ENCODE measurements at regions not wholly inside any gene's neighbourhood (a gene's known extent, or its start where the extent isn't known, plus 50 kb on each side); places are given as distances from the start of the nearest gene placed in this dataset.

GRCh38 chr14:106509807-106510206 is 983.4 kb downstream of the TMEM121 start:
- intact Hi-C loops (cut with micrococcal nuclease): no loop called here
- Histone ChIP-seq H3K4me3 (replicated peaks in 1 of 3; ENCODE audit: insufficient read depth in 1 of 3, low read depth in 1 of 3, low read length in 3 of 3) (no peak overlapping the region), H2AFZ (ENCODE audit: low read depth, low read length) (no peak overlapping the region), H3K27ac (ENCODE audit: insufficient read depth, low read depth, low read length) (no peak overlapping the region), H3K9me1 (replicated peaks; ENCODE audit: control insufficient read depth, extremely low read depth, insufficient read depth, low read length) (no peaks in the 10 kb centered on the region), H4K20me1 (replicated peaks; ENCODE audit: control insufficient read depth, extremely low read depth, insufficient read depth, low read length) (no peaks in the 10 kb centered on the region), H3K9ac (replicated peaks; ENCODE audit: extremely low read depth, insufficient read depth, low read length) (no peak overlapping the region), H3K36me3 (ENCODE audit: control insufficient read depth in 2 of 2, extremely low read depth in 1 of 2, insufficient read depth in 2 of 2, low read length in 2 of 2) (no peaks in the 10 kb centered on the region), H3K4me2 (ENCODE audit: insufficient read depth, low read length) (no peak overlapping the region), H3K9me3 (replicated peaks; ENCODE audit: control insufficient read depth, insufficient read depth, low read length) (peaks cover 4% of the 10 kb centered on the region), H3K79me2 (ENCODE audit: control insufficient read depth, insufficient read depth, low read length) (no peaks in the 10 kb centered on the region), H3K27me3 (ENCODE audit: control insufficient read depth in 2 of 2, insufficient read depth in 2 of 2, low read length in 2 of 2) (no peaks in the 10 kb centered on the region), H3K4me1 (ENCODE audit: control insufficient read depth, extremely low read depth, insufficient read depth, low read length) (no peaks in the 10 kb centered on the region)
- no peak for FAIRE-seq
- TF ChIP-seq POLR2AphosphoS5 (IDR thresholded peaks at IDR 0.05; ENCODE audit: insufficient read depth, low read depth, low read length): no peak
- no peak for TF ChIP-seq MYC (IDR thresholded peaks at IDR 0.05; ENCODE audit: low read depth, low read length)
- no TSS peak for BruUV-seq (replicated peaks)
- DNase-seq (ENCODE audit: low read depth, low spot score): no peak
- POLR2A ChIA-PET: no interaction called here
- CTCF ChIA-PET: no interaction called here
- dilution Hi-C loops (cut with MboI; ENCODE audit: extremely low pct_ligation_motif_present, low sequenced_read_pairs): no loop called here

- FAIRE-seq: no peak
- no TSS peak for BruUV-seq (replicated peaks)
- no peak overlapping the region for H3K4me2 ChIP-seq (ENCODE audit: insufficient read depth, low read length)
- H3K9me3 ChIP-seq (replicated peaks; ENCODE audit: control insufficient read depth, insufficient read depth, low read length): peaks cover 6% of the 10 kb centered on the region
- intact Hi-C loops (cut with micrococcal nuclease) (no loop called here), dilution Hi-C loops (cut with MboI; ENCODE audit: extremely low pct_ligation_motif_present, low sequenced_read_pairs) (no loop called here)
- H3K4me3 ChIP-seq (replicated peaks in 1 of 3; ENCODE audit: insufficient read depth in 1 of 3, low read depth in 1 of 3, low read length in 3 of 3): no peak overlapping the region
- no peak for DNase-seq (ENCODE audit: low read depth, low spot score)
- ChIA-PET POLR2A (no interaction called here), CTCF (no interaction called here)
- no peak overlapping the region for H3K9ac ChIP-seq (replicated peaks; ENCODE audit: extremely low read depth, insufficient read depth, low read length)
- no peak overlapping the region for H2AFZ ChIP-seq (ENCODE audit: low read depth, low read length)
- H3K36me3 ChIP-seq (ENCODE audit: control insufficient read depth in 2 of 2, extremely low read depth in 1 of 2, insufficient read depth in 2 of 2, low read length in 2 of 2): no peaks in the 10 kb centered on the region
- no peaks in the 10 kb centered on the region for H3K79me2 ChIP-seq (ENCODE audit: control insufficient read depth, insufficient read depth, low read length)
- no peaks in the 10 kb centered on the region for H4K20me1 ChIP-seq (replicated peaks; ENCODE audit: control insufficient read depth, extremely low read depth, insufficient read depth, low read length)
- H3K4me1 ChIP-seq (ENCODE audit: control insufficient read depth, extremely low read depth, insufficient read depth, low read length): no peaks in the 10 kb centered on the region
- H3K9me1 ChIP-seq (replicated peaks; ENCODE audit: control insufficient read depth, extremely low read depth, insufficient read depth, low read length): no peaks in the 10 kb centered on the region
- H3K27me3 ChIP-seq (ENCODE audit: control insufficient read depth in 2 of 2, insufficient read depth in 2 of 2, low read length in 2 of 2): no peaks in the 10 kb centered on the region
- TF ChIP-seq JUN (IDR thresholded peaks at IDR 0.05; ENCODE audit: borderline replicate concordance, insufficient read depth, insufficient read length, low read depth): no peak
- TF ChIP-seq POLR2AphosphoS5 (IDR thresholded peaks at IDR 0.05; ENCODE audit: insufficient read depth, low read depth, low read length): no peak
- TF ChIP-seq CTCF (IDR thresholded peaks at IDR 0.05; ENCODE audit: extremely low read depth in 1 of 2, insufficient read depth in 1 of 2, low read depth in 1 of 2, low read length in 2 of 2): no peak
- no peak for TF ChIP-seq FOS (IDR thresholded peaks at IDR 0.05; ENCODE audit: borderline replicate concordance, insufficient read depth, low read length)
- no peak for TF ChIP-seq MAX (IDR thresholded peaks at IDR 0.05; ENCODE audit: insufficient read depth, insufficient read length)
- TF ChIP-seq POLR2A (IDR thresholded peaks at IDR 0.05; ENCODE audit: low read depth, low read length): no peak
- TF ChIP-seq GATA2 (IDR thresholded peaks at IDR 0.05; ENCODE audit: insufficient read depth, insufficient read length, low read depth, low read length): no peak
- TF ChIP-seq EZH2 (IDR thresholded peaks at IDR 0.05; ENCODE audit: borderline replicate concordance, low read depth, low read length, severe bottlenecking): no peak
- no peak for TF ChIP-seq MYC (IDR thresholded peaks at IDR 0.05; ENCODE audit: low read depth, low read length)
- H3K27ac ChIP-seq (ENCODE audit: insufficient read depth, low read depth, low read length): no peak overlapping the region
Measured at GRCh38 chr14:106511006-106511799, 984.8 kb downstream of the TMEM121 start.

Data from endothelial cell of umbilical vein (primary cell).